ENCODE measurements at regions not wholly inside any gene's neighbourhood (a gene's known extent, or its start where the extent isn't known, plus 50 kb on each side); places are given as distances from the start of the nearest gene placed in this dataset.
"Not testable (repeated sequence)": the region's sequence is repeated elsewhere in the genome, so short reads cannot be mapped to it uniquely, and the experiment has no call there.

- no peak for DNase-seq
These were observed 589.4 kb downstream of the PPP4R3C start for GRCh38 chrX:26873736-26874135.

GRCh38 chrX:26871967-26872366 lies 591.2 kb downstream of the PPP4R3C start:
- no peak for DNase-seq

GRCh38 chrX:26851981-26852380 lies 611.2 kb downstream of the PPP4R3C start:
- no peak for DNase-seq

DNA sequence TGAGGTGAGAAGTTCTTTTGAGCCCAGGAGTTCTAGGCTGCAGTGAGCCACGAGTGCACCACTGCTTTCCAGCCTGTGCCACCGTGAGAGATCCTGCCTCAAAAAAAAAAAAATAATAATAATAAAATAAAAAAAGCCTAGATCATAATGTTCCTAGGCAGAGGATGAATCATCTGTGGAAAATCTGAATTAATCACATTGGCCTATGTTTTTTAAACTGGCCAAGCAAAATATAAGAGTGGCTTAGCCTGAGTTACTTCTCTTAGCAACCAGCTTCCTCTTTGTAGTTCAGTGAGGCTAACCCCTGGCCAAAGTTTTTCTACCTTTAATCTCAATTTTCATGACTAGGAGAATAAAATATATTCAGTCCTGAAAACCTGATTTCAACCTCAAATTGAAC lies 614.6 kb downstream of the PPP4R3C start:
- no peak for DNase-seq

GRCh38 chrX:26845056-26845455 lies 618.1 kb downstream of the PPP4R3C start:
- no peak for DNase-seq

- no peak for DNase-seq
These were observed 606.5 kb downstream of the MAGEB5 start for GRCh38 chrX:26822448-26822847.

- no peak for DNase-seq
These were observed 573.8 kb downstream of the MAGEB5 start for GRCh38 chrX:26789751-26790150.

DNA sequence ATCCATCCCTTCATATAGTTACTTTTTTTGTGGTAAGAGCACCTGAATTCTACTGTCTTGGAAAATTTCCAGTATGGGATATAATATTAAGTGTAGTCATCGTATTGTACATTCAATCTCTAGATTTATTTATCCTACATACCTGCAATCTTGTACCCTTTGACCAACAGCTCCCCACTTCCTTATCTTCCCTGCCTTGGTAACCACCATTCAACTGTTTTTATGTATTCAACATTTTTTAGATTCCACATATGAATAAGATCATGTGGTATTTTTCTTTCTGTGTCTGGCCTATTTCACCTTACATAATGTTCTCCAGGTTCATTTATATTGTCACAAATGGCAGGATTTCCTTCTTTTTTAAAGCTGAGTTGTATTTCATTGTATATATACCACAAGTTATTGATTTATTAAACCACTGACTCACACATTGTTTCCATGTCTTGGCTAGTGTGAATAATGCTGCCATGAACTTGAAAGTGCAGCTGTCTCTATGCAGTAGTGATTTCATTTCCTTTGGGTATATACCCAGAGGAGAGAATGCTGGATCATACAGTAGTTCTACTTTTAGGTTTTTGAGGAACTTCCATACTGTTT lies 572.5 kb downstream of the MAGEB5 start:
- DNase-seq: no peak

DNA sequence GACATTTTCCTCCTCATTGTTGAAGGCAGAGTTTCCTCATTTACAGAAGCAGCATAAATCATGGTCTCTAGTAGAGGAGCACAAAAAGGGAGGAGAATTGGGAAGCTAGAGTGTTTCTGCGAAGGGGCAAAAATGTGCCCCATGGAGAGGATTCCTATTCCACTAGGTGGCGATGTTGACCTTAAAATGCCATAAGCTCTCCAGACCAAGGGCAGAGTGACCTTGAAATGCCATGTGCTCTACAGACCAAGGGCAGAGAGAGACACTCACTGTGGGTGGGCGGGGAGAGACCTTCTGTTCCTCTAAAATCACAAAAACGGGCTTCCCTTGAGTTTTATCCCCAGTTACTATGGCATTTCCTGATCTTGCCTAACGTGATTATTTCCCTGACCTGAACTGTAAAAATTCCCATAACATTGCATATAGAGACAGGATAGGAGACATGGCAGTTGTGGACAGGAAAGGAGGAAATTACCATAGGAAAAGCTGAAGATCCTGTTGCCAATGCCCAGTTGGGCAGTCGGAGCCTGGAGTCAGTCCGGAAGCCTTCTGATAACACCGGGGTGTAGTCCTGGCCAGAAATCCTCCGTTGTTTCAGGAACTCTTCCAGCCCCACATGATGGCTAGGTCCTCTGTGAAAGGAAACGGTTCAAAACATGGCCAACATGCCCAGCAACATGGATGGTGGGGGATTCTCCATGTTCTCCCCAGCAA lies 567.7 kb downstream of the MAGEB5 start:
- DNase-seq: peak in 4 of 56 donors; percentile 0 to 1 (median 0)

DNA sequence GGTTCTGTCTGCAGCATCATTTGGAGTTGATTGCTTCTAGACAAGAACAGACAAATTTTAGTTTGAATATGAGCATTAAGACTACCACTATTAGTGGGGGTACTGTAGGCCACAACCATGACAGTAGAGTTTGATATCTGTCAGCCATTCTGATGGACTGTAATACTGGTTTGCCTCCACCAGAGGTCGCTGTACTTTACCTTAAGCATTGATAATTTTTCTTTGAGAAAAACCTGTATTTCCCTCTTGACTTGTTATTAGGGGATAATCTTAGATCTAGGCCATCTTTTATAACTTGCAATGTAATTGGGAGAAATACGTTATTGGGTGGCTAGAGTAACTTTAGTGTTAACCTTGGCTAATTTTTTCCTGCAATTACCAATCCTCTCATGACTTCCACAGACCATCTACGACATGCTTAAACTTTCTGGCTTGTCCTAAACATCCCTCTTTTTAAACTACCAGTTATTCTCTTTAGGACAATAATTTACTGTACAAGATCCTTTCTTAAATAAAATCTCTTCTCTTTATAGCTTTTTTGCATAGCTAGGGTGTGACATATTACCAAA lies 562.4 kb downstream of the MAGEB5 start:
- no peak for DNase-seq

DNA sequence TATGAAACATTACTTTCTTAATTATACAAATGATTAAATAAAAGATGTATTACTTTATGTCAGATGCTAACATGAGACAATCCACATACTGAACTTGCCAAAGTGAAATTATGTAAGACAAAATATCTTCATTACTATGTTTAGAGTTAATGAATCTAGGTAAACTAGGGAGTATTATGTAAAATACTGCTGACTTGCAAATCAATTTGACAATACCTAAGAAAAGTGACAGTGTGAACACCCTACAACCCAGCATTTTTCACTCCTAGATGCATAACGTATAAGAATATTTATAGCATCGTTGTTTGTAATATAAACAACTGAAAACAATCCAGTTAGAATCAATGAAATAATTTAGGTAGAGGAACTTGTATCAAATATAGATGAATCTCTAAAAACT lies 546.3 kb downstream of the MAGEB5 start:
- no peak for DNase-seq

- not testable (repeated sequence) for DNase-seq
These were observed 539.8 kb downstream of the MAGEB5 start for GRCh38 chrX:26755760-26756159.

DNA sequence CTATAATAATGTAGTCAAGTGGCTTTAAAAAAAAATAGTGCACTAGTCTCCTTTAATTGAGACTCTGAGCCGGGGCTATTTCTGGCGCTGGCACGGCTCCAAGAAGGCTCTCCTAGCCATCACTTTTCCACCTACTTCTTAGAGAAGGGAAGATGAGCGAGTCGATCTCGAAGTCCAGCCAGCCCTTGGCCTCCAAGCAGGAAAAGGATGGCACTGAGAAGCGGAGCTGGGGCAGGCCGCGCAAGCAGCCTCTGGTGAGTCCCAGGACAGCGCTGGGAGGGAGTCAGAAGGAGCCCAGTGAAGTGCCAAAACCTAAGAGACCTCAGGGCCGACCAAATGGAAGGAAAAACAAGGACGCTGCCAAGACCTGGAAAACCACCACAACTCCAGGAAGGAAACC lies 531.9 kb downstream of the MAGEB5 start:
- no peak for DNase-seq

DNA sequence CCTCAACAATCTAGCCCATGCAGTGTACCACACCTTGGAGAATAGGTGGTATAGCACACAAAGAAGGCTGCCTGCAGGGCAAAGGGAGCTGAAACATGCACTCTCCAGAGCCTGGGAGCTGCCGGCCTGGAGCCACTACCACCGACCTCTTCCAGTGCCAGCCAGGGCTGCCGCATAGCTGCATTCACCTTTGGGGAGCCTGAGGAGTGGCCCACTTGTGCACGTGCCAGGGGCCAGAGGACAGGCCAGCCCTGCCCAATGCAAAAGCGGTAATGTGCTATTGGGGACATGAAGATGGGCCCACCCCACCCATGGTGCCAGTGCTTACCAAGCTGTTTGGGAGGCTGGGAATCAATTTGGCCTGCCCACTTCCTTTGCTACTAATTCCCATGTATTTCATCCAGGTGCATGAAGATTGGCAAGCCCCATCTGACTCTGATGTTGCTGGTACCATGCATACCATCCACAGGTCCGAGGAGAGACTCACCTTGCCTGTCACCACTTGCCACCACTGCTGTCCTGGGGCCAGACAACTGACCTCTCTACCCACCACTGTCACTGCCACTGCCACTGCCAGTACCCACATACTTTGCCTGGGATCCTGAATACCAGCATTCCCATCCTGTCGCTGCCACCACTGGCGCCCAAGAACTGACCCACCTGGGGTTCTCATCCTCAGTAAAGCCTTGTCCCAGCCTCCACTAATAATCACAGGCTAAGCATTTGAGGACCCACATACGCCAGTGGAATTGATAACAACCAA lies 506.9 kb downstream of the MAGEB5 start:
- no peak for DNase-seq

DNA sequence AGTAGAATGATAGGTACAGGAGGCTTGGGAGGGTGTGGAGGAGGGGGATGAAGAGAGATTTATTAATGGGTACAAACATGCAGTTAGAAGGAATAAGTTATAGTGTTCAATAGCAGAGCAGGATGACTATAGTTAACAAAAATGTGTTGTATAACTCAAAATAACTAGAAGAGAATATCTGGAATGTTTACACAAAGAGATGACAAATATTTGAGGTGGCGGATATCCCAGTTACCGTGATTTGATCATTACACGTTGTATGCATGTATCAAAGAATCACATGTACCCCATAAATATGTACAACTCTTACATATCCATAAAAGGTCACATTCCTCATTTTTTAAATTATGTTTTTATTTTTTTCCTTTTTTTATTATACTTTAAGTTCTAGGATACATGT lies 456.6 kb downstream of the MAGEB5 start:
- no peak for DNase-seq

- DNase-seq: no peak
These were observed 454.6 kb downstream of the MAGEB5 start for GRCh38 chrX:26670521-26670920.

- no peak for DNase-seq
These were observed 448.9 kb downstream of the MAGEB5 start for GRCh38 chrX:26664919-26665318.

DNA sequence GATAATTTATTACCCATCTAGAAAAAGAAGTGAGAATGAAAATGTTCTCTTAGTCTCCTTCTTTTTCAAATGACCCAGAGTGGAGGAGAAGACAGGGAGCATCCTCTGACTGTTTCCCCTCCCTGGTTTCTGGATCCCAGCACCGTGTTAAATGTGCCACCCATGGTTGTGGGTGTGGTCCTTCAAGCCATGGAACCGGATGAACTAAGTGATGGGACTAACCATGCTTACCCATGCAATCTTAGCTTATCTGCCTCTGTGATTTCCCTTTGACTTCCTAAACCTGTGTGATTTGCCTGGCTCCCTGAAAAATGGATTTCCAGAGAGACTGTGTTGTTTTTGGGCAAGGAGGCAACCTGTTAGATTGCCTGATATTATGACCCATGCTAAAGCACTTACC lies 437.1 kb downstream of the MAGEB5 start:
- DNase-seq: no peak

DNA sequence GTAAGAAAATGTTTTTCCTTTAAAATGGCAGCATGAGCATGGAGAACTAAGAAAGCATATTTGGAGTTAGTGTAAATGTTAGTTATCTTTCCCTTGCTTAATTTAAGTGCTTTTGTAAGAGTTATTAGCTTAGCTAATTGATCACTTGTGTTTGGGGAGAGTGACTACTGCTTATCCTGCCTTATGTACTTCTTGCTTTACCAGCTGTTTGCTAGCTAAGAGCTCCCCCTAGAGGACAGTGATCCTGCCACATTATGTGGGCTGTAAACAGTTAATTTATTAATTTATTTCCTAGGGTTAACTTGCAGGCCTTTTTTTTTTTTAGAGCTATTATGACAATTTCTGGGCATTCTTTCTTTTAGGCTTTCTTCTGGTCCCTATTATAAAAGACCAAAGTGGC lies 435.8 kb downstream of the MAGEB5 start:
- DNase-seq: no peak

DNA sequence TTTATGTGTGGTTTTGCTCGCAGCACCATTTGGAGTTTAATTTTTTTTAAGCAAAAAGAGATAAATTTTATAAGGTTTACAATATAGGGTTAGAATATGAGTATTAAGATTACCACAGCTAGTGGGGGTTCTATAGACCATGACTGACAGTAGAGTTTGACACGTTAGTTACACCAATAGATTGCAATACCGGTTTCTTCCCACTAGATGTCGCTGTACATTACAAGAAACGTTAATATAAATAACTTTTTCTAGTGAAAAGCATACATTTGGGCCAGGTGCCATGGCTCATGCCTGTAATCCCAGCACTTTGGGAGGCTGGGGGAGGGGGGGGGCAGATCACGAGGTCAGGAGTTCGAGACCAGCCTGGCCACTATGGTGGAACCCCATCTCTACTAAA lies 433.6 kb downstream of the MAGEB5 start:
- no peak for DNase-seq

- no peak for DNase-seq
These were observed 415.4 kb downstream of the MAGEB5 start for GRCh38 chrX:26631385-26631784.

- no peak for DNase-seq
These were observed 398.0 kb downstream of the MAGEB5 start for GRCh38 chrX:26613956-26614355.
